ENCODE measurements at regions not wholly inside any gene's neighbourhood (a gene's known extent, or its start where the extent isn't known, plus 50 kb on each side); places are given as distances from the start of the nearest gene placed in this dataset.
"Not testable (repeated sequence)": the region's sequence is repeated elsewhere in the genome, so short reads cannot be mapped to it uniquely, and the experiment has no call there.

DNA sequence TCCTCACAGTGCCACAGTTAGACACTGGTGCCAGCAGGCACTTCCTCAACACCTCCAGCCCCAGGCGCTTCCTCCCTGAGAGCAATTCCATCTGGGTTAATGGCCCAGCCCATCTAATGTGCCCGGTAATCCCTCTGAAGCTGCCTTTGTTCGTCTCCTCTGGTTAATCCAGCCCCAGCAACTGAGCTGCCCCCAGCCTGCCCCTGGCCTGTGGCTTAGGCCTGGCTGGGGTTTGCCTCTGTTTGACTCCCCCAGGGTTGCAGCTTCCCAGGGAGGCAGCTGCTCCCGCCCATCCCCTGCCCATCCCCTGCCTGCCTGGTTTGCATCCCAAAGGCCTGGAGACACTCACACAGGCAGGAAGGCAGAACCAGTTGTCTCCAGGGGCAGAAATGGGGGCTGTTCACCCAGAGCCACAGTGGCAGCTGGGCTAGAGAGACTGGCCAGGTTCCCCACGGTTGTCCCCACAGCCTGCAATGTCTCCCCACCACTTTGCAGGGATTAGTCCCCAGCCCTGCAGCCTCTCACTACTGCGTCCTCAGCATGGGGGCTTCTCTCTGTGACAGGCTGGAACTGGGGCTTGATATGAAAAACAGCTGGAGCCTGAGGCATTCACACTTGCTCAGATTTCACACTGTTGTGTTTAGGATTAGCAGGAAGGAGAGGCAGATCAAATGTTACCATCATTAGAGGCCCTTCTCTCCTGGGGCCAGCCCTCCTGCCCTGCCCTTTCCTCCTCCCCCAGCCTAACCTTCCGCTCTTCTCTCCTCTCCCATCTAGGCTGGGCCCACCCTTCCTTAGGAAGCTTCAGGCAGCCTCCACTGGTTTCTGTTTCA lies 120.2 kb downstream of the TLR5 start:
- no peaks in the 10 kb centered on the region for H3K36me3 ChIP-seq
- no peaks in the 10 kb centered on the region for H3K9me3 ChIP-seq
- DNase-seq (ENCODE audit: low spot score): no peak
- H3K27me3 ChIP-seq (replicated peaks; ENCODE audit: insufficient read depth): no peaks in the 10 kb centered on the region
- no peaks in the 10 kb centered on the region for H3K4me1 ChIP-seq (replicated peaks)
- intact Hi-C loops (cut with DNase I): no loop called here
- H3K27ac ChIP-seq: no peak overlapping the region
- WGBS: 66% methylated on average over 7 of the region's 7 CpGs
- TF ChIP-seq POLR2A (IDR thresholded peaks at IDR 0.05): no peak
- no peak for TF ChIP-seq POLR2AphosphoS5 (IDR thresholded peaks at IDR 0.05)
- TF ChIP-seq, protein P1, sequence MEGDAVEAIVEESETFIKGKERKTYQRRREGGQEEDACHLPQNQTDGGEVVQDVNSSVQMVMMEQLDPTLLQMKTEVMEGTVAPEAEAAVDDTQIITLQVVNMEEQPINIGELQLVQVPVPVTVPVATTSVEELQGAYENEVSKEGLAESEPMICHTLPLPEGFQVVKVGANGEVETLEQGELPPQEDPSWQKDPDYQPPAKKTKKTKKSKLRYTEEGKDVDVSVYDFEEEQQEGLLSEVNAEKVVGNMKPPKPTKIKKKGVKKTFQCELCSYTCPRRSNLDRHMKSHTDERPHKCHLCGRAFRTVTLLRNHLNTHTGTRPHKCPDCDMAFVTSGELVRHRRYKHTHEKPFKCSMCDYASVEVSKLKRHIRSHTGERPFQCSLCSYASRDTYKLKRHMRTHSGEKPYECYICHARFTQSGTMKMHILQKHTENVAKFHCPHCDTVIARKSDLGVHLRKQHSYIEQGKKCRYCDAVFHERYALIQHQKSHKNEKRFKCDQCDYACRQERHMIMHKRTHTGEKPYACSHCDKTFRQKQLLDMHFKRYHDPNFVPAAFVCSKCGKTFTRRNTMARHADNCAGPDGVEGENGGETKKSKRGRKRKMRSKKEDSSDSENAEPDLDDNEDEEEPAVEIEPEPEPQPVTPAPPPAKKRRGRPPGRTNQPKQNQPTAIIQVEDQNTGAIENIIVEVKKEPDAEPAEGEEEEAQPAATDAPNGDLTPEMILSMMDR (IDR thresholded peaks at IDR 0.05): no peak
- H3K4me3 ChIP-seq: no peak overlapping the region

DNA sequence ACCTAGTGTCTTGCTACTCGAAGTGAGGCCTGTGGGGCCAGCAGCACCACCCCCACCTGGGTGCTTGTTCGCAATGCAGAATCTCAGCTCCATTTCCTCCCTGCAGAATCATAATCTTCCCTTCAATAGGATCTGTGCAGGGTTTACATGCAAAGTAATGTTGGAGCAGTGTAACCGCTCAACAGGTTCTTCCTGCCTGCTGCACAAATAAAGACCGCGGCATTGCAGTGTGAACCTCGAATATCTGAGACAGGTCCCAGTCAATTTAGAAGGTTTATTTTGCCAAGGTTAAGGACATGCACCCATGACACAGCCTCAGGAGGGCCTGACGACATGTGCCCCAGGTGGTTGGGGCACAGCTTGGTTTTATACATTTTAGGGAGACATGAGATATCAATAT lies 119.2 kb downstream of the TLR5 start:
- intact Hi-C loops (cut with DNase I): no loop called here
- no peak overlapping the region for H3K27ac ChIP-seq
- no peaks in the 10 kb centered on the region for H3K9me3 ChIP-seq
- H3K27me3 ChIP-seq (replicated peaks; ENCODE audit: insufficient read depth): no peaks in the 10 kb centered on the region
- H3K4me1 ChIP-seq (replicated peaks): no peaks in the 10 kb centered on the region
- H3K4me3 ChIP-seq: no peak overlapping the region
- no peaks in the 10 kb centered on the region for H3K36me3 ChIP-seq
- DNase-seq (ENCODE audit: low spot score): no peak
- 78% methylated on average over 7 of the region's 7 CpGs for WGBS
- TF ChIP-seq POLR2AphosphoS5 (IDR thresholded peaks at IDR 0.05) (no peak), POLR2A (IDR thresholded peaks at IDR 0.05) (no peak)
- TF ChIP-seq, protein P1 (IDR thresholded peaks at IDR 0.05): no peak

DNA sequence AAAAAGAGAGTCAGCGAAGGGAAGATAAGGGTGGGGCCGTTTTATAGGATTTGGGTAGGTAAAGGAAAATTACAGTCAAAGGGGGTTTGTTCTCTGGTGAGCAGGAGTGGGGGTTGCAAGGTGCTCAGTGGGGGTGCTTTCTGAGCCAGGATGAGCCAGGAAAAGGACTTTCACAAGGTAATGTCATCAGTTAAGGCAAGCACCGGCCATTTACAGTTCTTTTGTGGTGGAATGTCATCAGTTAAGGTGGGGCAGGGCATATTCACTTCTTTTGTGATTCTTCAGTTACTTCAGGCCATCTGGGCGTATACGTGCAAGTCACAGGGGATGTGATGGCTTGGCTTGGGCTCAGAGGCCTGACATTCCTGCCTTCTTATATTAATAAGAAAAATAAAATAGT lies 118.6 kb downstream of the TLR5 start:
- intact Hi-C loops (cut with DNase I); H3K4me1 ChIP-seq (replicated peaks); H3K36me3 ChIP-seq; DNase-seq (ENCODE audit: low spot score); H3K27ac ChIP-seq; H3K27me3 ChIP-seq (replicated peaks; ENCODE audit: insufficient read depth); H3K9me3 ChIP-seq; H3K4me3 ChIP-seq: not testable (repeated sequence)
- WGBS: 98% methylated on average over 4 of the region's 5 CpGs

DNA sequence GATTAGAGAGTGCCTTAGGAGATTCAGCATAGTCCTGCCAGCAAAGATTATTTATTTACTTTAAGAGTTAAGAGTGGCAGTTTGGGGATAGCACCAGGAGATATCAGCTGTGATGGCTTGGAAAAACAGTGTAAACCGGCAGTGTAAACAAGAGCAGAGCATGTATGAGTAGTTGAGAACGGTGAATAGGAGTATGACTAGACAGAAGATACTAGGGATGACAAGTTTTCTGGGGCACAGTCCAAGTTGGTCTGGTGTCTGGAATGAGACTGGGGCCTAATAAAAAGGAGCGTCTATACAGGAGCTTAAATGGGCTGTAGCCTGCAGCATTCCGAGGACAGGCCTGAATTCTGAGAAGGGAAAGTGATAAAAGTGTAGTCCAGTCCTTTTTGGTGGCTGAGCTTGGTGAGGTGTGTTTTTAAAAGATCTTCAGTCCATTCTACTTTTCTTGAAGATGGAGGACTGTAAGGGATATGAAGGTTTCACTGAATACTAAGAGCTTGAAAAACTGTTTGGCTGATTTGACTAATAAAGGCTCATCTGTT lies 117.8 kb downstream of the TLR5 start:
- 20% methylated on average over 4 of the region's 4 CpGs for WGBS
- H3K27me3 ChIP-seq (replicated peaks; ENCODE audit: insufficient read depth); DNase-seq (ENCODE audit: low spot score); H3K27ac ChIP-seq; intact Hi-C loops (cut with DNase I); H3K36me3 ChIP-seq; H3K9me3 ChIP-seq; H3K4me3 ChIP-seq; H3K4me1 ChIP-seq (replicated peaks): not testable (repeated sequence)

DNA sequence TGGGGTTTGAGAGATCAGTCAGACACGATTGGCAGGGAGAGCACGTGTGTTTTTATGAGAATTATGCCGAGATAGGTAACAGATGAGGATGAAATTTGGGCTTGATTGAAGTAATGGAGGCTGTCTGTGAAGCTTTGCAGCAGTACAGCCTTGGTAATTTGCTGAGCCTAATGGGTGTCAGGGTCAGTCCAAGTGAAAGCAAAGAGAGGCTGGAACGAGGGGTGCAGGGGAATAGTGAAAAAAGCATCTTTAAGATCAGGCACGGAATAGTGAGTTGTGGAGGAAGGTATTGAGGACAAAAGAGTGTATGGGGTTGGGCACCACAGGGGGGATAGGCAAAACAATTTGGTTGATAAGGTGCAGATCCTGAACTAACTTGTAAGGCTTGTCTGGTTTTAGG lies 116.4 kb downstream of the TLR5 start:
- 81% methylated on average over 5 of the region's 5 CpGs for WGBS
- H3K4me1 ChIP-seq (replicated peaks); H3K4me3 ChIP-seq; H3K9me3 ChIP-seq; DNase-seq (ENCODE audit: low spot score); H3K36me3 ChIP-seq; H3K27ac ChIP-seq; intact Hi-C loops (cut with DNase I); H3K27me3 ChIP-seq (replicated peaks; ENCODE audit: insufficient read depth): not testable (repeated sequence)

DNA sequence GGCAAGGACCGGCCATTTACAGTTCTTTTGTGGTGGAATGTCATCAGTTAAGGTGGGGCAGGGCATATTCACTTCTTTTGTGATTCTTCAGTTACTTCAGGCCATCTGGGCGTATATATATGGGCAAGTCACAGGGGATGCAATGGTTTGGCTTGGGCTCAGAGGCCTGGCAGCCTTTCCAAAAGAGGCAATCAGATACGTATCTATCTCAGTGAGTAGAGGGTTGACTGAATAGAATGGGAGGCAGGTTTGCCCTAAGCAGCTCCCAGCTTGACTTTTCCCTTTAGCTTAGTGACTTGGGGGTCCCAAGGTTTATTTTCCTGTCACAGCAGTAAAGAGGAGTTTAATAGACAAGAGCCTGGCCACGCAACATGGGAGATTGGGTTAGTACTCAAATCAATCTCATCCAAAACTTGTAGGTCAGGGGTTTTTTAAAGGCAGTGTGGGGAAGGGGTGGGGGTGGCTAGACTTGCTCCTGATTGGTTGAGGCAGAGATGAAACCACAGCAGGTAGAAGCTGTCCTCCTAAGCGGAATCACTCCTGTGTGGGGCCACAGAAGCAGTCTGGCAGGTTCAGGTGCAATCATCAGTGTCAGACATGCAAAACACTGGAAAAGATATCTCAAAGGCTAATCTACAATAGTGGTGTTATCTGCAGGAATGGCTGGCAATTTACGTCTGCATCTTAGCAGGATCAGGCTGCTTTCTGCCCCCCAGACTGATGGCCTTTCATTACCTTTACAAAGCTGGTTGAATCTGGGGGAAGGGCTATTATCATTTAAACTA lies 112.9 kb downstream of the TLR5 start:
- TF ChIP-seq POLR2AphosphoS5 (IDR thresholded peaks at IDR 0.05) (no peak), POLR2A (IDR thresholded peaks at IDR 0.05) (no peak)
- TF ChIP-seq, protein P1 (IDR thresholded peaks at IDR 0.05): no peak
- Histone ChIP-seq H3K27ac (no peak overlapping the region), H3K36me3 (no peaks in the 10 kb centered on the region), H3K4me3 (no peak overlapping the region), H3K9me3 (no peaks in the 10 kb centered on the region), H3K27me3 (replicated peaks; ENCODE audit: insufficient read depth) (no peaks in the 10 kb centered on the region), H3K4me1 (replicated peaks) (no peaks in the 10 kb centered on the region)
- no peak for DNase-seq (ENCODE audit: low spot score)
- WGBS: 84% methylated on average over 6 of the region's 6 CpGs
- intact Hi-C loops (cut with DNase I): no loop called here
